Kidney epithelial cell (primary cell): ENCODE measurements at regions not wholly inside any gene's neighbourhood (a gene's known extent, or its start where the extent isn't known, plus 50 kb on each side); places are given as distances from the start of the nearest gene placed in this dataset.

Experiments
- DNase-seq: peaks from one replicate; pipeline ENCODE4 v3.0.0-alpha.2; 2010; ENCODE audit warnings: low read depth
- H3K27me3 ChIP-seq: 2 replicates; pipeline ENCODE4 v1.6.0; 2011; ENCODE audit warnings: low read length; ENCODE audit not compliant: control insufficient read depth, insufficient read depth
- H3K36me3 ChIP-seq: 2 replicates; pipeline ENCODE4 v1.5.1; 2011; ENCODE audit warnings: low read length; ENCODE audit not compliant: control insufficient read depth, insufficient read depth
- H3K4me3 ChIP-seq: 2 replicates; pipeline ENCODE4 v1.5.1; 2011; ENCODE audit warnings: low read depth, mild to moderate bottlenecking, control low read depth, low read length
- CTCF ChIP-seq: IDR thresholded peaks from 2 replicates; pipeline ENCODE4 v1.5.1; 2011; ENCODE audit warnings: mild to moderate bottlenecking, moderate library complexity, low read length, control low read depth, inconsistent platforms; ENCODE audit not compliant: insufficient read depth, poor library complexity, severe bottlenecking

- no peak for DNase-seq
- Histone ChIP-seq H3K27me3 (no peaks in the 10 kb centered on the region), H3K4me3 (no peak overlapping the region), H3K36me3 (no peaks in the 10 kb centered on the region)
- TF ChIP-seq CTCF, result no peak
Measured at GRCh38 chr2:139911160-139911559, 1131.0 kb upstream of the NXPH2 start.

- Histone ChIP-seq H3K4me3 (no peak overlapping the region), H3K36me3 (no peaks in the 10 kb centered on the region), H3K27me3 (no peaks in the 10 kb centered on the region)
- no peak for TF ChIP-seq CTCF
- DNase-seq, result no peak
Measured at GRCh38 chr2:139909136-139909535, 1128.9 kb upstream of the NXPH2 start.

- no peak for DNase-seq
- no peaks in the 10 kb centered on the region for H3K36me3 ChIP-seq
- H3K27me3 ChIP-seq, result no peaks in the 10 kb centered on the region
- no peak overlapping the region for H3K4me3 ChIP-seq
- no peak for TF ChIP-seq CTCF
Measured at GRCh38 chr2:139905624-139906023, 1125.4 kb upstream of the NXPH2 start.

GRCh38 chr2:139891636-139892035 lies 1111.4 kb upstream of the NXPH2 start:
- no peaks in the 10 kb centered on the region for H3K27me3 ChIP-seq
- no peak for TF ChIP-seq CTCF
- H3K36me3 ChIP-seq, result no peaks in the 10 kb centered on the region
- no peak for DNase-seq
- no peak overlapping the region for H3K4me3 ChIP-seq

GRCh38 chr2:139885921-139886498 lies 1105.8 kb upstream of the NXPH2 start:
- DNase-seq, result no peak
- no peak for TF ChIP-seq CTCF
- Histone ChIP-seq H3K36me3 (no peaks in the 10 kb centered on the region), H3K4me3 (no peak overlapping the region), H3K27me3 (no peaks in the 10 kb centered on the region)

- no peaks in the 10 kb centered on the region for H3K36me3 ChIP-seq
- no peak for DNase-seq
- H3K27me3 ChIP-seq, result no peaks in the 10 kb centered on the region
- no peak overlapping the region for H3K4me3 ChIP-seq
- no peak for TF ChIP-seq CTCF
Measured at GRCh38 chr2:139876964-139877363, 1096.8 kb upstream of the NXPH2 start.
